Medulla oblongata (tissue), 1 donor: ENCODE measurements at regions not wholly inside any gene's neighbourhood (a gene's known extent, or its start where the extent isn't known, plus 50 kb on each side); places are given as distances from the start of the nearest gene placed in this dataset.

Experiments used
- DNase-seq: peaks from one replicate; pipeline ENCODE4 v3.0.0-alpha.2; 2015; ENCODE audit errors: extremely low spot score

DNA sequence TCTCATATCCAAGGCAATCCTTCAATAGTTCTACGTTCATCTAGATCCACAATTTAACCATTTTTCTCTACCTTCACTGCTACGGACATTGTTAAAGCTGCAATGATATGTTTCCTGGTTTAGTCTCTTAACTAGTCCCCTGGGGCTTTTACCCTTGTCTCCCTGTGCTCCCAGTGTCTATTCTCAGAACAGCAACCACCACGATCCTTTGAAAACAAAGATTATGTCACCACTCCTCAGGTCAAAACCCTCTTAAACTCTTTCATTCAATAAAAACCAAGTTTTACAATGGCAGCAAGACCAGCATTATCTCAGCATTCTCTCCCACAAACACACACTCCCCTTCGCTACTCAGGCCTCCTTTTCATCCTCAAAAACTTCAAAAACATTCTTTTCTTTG is 298.2 kb upstream of the CHST9 start:
- DNase-seq, result no peak

DNA sequence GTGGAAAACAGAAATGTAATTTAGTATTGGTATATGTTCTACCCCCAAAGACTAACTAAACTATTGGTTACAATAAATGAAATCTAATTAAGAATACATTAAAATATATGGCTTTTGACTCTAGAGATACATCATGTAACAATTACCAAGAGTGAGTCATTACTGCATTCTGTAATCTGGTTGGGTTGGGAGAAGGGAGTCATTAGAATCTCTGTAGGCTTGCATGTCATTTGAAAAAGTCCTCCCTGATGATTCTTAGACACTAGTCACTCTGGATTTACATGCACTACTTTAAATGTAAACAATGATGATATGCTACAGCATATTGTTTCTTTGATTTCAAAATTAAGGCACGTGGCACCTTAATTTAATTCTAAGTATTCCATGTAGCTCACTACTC is 293.4 kb upstream of the CHST9 start:
- DNase-seq, result no peak

DNA sequence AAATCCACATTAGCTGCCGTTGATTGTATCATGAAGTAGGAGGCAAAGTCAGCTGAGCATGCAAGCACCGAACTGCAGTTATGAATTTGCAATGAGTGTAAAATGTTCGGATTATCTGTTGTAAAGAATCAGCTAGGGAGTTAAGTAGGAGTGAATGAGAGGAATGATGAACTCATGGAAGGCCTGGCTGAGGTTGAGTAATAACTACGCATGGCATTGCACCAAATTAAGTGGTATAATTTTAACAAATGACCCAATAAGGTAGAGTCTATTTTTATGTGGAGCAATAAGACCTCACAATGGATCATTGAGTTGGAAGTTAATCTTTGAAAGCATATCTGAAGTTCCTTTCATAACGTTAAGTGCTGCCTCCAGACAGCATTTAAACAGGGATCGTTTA is 288.2 kb upstream of the CHST9 start:
- DNase-seq, result no peak

DNA sequence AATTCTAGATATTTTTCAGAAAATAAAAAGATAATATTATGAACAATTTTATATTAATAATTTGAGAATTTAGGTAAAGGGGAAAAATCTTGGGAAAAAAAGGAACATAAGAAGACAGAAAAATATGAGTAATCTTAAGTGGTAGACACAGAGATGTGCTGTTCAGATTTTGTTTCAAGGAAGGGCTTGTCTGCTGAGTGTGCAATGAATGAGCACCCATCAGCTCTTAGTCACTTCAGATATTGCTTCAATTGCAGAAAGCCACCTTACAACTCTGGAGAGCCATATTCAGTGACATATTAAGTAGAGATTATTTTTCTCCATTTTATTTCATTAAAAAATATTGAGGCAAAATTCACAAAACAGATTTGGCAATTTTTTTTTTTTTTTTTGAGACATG is 282.0 kb upstream of the CHST9 start:
- no peak for DNase-seq

DNA sequence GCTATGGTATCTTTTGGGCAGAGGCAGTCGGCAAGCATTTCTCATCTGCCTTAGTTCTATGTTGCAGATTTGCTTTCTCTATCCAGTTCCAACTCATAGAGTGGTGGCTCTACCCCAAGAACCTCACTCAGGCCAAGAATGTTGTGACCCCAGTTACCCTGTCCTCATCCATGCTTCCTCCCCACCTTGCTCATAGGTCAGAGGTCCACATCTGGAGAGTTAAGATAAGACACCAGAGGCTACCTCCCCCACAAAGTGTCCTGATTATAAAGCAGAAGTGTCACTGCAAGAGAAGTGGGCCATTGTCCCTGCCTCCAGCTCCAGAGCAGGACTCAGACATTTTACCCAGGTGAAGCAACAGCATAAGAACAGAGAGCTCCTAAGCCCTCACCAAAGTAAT is 276.8 kb upstream of the CHST9 start:
- no peak for DNase-seq

DNA sequence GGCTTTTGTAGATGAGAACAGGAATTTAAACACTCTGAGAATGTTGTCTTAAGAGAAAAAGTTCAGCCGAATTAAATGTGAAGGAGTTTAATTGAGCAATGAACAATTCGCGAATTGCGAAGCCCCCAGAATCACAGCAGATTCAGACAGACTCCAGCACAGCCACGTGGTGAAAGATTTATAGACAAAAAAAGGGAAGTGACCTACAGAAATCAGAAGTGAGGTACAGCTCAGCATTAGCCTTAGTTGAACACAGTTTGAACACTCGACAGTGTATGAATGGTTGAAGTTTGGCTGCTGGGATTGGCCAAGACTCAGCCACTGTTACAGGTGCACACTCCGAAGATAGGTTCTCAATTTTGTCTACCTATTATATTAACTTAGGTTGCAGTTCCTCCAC is 264.0 kb upstream of the CHST9 start:
- no peak for DNase-seq

DNA sequence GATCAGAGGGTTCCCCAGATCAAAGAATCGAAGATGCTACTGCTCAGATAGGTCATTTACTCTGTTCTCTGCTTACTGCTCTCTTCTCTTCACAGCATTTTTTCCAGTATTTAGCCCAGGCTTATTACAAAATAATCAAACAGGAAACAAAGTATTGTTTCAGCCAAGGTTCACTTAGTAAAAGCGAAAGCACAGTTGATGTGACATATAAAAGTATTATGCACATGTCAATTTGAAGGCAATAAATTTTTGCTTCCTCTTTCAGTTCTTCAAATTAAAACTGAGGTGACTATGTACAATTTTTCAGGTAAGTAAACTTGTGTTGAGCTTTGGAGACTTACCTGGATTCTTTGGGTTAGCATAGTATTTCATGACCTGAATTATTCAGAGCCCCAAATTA is 262.8 kb upstream of the CHST9 start:
- no peak for DNase-seq

DNA sequence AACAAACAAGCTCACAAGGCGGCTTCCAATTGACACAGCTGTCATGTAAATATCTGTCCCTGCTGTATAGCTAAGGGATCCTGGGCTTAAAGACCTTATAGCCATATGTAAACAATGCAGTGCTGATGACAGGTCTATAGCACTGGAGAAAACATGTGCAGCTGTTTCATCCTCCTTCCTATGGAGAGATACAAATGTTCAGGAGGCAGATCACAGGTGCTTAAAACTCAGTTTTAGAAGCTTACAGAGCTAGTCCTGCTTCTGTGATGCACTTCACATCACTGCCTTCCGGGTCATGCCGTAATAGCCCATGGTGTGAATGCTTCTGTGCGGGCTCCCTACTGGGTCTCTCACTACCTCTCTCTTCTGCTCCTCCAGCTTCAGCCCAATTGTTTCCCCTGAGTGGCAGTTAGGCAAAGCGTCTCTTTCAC is 262.4 kb upstream of the CHST9 start:
- no peak for DNase-seq

DNA sequence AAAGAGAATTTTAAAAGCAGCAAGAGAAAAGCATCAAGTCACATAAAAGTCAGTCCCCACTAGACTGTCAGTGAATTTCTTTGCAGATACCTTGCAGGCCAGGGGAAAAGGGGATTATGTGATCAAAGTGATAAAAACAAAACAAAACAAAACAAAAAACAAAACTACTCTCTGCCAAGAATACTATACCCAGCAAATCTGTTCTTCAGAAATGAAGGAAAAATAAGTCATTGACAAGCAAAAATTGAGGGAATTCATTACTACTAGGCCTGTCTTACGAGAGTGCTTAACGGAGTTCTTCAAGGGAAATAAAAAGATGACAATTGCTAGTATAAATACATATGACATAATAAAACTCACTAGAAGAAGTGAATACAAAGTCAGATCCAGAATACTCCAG is 245.5 kb upstream of the CHST9 start:
- no peak for DNase-seq

DNA sequence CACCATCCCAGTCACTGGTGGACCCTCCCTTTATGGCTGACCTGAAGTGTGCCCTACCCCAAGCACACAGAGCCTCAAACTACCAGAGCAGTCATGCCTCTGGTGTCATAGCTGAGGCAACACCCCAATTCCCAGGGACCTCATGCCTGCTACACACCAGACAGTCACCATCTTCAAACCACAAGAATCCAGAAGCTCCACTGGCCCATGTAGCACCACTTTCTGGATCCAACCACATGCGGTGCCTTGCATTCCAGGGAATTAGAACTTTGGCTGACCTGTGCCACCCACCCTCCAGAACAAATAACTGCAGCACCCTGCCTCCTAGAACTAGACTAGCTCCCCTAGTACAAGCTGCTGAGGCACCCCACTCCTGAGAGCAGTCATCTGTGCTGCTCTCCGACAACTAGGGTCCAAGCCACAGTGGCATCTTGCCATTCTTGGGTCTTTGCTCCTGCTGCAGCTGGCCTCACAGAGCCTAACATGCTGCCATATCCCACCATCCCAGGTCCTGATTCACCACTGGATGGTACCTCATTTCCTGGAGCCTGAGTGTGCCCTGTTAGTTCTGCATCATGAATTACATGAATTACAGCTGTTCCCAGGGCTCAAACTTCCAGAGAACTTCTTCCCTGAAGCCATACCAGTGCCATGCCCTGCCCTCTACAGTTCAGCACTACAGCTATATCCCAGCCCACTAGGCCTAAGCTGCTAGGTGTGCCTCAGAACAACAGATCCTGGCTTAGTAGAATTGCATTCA is 243.8 kb upstream of the CHST9 start:
- no peak for DNase-seq

DNA sequence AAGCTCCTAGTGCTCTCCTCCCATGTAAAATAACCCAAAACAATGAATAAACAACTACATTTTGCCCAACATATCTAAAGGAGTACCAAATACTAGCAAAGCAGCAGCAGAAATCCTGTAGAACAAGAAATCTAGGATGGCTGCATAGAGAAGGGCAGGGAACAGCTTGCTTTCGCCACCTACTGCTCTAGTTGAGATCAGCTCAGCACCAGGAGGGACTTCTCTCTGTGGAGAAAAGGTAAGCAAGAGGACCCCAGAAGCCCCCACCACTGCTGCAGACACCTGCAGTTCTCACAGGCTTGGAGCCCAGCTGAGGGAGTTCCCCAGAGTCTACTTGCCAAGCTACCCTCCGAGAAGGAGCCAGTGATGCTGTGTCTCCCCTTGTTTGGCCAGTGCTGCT is 243.0 kb upstream of the CHST9 start:
- DNase-seq, result no peak

DNA sequence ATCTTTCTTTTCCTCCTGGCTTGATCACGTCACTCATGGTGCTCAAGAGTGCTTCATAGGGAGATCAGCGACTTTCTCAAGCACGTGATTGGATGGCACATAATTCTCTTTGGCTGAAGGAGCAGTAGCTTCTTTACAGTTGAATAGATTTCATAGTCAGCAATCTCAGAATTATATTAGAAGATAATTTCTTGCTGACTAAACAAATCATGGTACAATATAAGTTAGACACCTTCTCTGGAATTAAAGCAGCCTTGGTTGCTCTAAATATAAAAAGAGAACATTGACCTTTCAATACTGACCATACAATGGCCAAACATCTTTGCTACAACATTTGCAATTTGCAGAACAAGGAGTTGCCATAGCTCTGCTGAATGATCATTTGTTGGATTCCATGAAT is 238.5 kb upstream of the CHST9 start:
- DNase-seq, result no peak

DNA sequence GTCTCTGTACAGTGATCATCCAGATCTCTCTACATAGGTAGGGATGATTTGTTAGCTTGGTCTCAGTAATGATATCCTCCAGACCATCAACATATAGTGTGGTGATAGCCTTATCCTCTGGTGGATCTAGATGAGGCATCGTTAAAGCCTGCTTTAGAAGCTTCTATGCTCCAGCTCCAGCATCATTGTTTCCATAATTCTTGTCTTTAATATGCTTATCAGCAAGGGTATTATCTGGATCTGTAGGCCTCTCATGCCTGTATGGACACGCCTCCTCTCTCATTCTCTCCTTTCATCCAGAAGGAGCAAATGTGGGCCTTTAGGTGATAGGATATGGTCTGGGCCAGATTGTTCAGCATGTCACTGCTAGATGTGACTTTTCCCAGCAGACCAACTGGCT is 234.5 kb upstream of the CHST9 start:
- no peak for DNase-seq

DNA sequence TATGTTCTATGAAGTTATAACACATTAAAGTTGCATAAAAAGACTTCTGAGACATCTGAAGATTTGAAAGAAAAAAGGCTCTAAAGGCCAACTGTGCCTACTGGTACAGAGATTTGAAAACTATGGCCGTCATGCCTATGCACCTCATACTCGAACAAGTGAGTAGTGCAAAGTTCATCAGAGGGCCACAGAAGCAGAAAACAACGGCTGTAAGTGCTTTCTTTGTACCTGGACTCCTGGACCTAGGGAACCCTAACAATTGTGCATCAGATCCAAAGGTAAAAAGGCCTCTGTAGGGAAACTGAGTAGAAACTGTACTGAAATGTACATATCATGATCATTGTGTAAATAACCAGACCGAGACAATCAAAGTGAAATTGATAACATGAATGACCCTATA is 230.4 kb upstream of the CHST9 start:
- no peak for DNase-seq

DNA sequence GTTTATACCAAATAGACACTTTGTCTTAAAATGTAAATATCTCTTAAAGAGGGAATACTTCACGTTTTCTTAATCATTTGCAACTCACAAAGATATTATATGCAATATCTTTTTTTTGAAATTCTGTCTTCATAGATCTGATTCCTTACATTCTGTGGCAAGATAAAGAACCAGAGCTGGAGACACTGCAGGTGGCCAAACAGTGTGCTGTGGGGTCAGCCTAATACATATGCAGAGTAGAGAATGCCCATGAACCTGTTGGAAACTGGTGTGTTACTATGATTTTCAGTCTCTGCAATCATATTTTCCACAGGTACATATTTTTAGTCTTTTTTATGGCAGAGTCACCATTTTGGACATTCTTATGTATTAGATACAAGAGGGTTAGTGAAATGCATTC is 229.6 kb upstream of the CHST9 start:
- DNase-seq, result no peak

DNA sequence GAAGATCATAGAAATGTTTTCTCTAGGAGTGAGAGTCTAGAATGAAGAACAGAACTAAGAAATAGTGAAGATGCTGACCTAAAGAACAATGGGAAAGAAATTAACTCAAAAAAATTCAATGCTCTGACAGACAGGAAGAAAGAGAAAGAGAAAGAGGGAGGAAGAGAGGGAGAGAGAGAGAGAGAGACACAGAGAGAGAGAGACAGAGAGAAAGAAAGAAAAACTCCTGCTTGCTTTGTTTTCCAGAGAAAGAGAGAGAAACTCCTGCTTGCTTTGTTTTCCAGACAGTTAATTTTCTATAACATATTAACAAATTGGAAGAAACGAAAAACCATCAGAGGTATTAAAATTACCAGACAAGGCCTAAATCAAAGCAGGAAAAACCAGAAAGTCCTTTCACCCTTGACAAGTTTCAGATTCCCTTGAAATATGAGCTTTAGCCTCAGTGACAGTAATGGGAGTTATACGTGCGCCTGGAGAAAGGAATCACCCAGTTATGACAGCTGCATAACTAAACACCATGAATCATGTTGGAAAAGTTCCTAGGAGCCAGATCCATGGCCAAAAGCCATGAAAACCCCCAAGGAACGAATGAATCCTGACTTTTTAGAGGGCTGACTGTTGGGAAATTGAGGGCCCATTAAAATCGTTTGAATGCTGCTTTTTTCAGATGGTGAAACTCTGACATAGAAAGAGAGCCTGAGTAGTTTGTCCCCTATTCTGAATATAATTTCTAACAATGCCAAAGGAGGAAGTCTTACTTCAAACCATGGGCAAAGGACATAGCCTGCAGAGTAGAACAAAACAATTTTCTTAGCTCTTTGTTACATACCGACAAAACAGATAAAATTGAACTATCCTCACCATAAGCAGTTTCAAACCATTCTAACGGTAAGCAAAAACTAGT is 228.6 kb upstream of the CHST9 start:
- no peak for DNase-seq

DNA sequence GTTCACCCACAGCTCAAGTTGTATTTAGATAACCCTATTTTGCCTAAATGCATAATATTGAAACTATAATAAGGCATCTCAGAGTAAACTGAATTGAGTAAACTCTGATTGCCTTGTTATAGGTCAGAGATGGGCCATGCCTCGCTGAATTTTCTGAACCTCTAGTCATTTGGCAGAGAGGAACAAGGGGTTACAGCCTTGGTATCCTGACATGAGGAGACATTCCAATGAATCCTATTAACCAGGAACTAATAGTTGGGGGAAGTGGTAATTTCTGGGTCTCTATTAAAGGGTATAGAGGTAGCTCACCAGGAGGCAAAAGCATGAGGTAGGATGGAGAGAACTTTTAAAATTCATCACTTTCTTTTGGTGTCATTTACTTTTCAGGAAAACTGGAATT is 227.4 kb upstream of the CHST9 start:
- no peak for DNase-seq

DNA sequence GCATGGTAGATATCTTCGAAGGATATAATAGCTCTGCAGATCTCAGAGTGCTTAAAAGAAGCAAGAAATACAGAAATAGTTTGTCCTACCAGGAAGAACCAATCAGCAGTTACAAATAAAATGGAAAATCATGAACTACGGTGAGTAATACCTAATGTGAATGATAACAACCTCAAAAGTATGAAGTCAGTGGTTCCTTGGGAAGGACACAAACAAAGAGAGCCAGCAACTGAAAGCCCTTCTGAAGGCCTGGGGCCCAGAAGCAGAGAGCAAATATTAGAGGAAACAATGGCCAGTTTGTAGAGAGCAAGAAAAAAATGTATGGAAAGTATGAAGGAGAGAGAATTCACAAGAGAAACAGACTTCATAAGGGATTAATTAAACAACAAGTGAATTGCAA is 226.8 kb upstream of the CHST9 start:
- no peak for DNase-seq

DNA sequence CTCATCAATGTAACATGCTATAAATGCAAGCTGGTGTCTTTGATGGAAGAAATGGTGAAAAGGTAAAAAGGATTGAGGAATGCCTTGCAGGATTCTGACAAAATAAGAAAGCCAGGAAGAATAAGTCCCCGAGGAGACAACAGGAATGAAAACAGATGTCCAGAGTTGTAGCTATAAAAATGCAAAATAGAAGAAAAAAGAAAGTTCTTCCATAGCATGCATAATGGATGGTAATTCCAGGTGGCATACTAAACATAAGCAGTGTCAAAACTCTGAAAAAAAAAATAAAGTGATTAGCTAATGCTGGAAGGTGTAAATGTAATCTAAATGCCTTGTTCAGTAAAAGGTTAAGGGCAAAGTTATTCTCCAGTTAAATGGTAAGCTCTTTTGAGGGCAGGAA is 225.9 kb upstream of the CHST9 start:
- no peak for DNase-seq

DNA sequence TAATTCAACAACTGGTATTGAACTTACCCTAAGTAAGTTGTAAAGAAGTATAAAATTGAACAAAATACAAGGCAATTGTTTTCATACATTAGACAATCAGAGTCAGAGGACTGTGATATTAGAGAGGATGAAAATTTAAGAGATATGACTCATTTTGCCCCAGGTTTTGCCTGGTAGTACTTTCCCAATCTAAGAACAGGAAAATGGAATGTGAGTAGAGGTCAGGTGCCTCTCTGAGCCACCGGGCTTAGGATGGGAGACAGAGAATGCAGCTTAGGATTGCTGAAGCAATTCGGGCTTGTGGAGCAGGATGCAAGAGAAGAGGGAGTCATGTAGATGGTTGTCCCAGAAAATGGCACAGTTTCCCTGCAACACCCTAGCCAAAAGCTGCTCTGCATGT is 219.7 kb upstream of the CHST9 start:
- no peak for DNase-seq

DNA sequence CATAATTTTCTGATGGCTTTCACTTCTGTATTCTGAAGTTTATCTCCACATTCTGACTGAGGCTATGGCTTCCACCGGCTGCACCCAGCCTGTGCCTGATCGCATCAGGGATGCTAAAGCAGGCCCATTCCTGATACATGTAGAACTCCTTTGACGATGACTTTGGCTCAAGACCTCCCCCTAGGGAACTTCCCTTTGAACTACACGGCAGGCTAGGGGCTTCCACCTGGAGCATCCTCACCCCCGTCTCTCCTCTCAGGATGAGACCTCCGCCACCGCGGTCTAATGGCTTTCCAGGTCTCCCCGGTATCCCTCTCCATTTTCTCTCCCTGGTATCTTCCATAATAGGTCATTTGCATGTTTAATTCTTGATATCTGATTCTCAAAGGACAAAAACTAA is 214.9 kb upstream of the CHST9 start:
- DNase-seq, result no peak

DNA sequence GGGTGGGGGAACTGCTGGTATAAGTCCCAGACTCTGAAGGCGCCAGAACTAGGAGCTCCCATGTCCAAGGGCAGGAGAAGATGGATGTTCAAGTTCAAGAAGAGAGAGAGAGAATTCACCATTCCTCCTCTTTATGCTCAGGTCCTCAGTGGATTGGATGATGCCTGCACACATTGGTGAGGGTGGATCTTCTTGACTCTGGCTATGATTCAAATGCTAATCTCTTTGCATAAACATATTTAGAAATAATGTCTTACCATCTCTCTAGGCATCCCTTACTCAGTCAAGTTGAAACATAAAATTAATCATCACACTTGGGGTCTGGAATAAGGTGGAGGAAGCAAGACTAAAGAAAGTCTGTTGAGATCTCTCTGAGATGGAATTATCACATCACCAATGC is 210.6 kb upstream of the CHST9 start:
- DNase-seq, result no peak

DNA sequence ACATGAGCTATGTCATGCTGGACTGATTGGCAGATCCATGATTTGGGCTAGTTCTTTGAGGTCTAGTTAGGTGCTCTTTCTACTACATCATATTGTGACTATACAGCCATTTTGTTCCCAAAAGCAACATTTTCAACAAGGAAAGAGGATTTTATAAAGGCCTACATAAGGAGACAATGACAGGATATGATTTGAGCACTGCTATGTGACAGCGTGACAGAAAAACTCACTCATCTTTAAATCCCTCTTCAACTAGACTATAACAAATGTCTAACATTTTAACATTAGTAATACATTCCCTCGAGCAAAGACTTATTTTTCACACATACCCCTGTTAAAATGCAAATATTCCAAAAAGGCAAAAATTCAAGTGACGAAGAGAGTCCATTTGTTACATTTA is 209.6 kb upstream of the CHST9 start:
- DNase-seq, result no peak
